ENCODE measurements at regions not wholly inside any gene's neighbourhood (a gene's known extent, or its start where the extent isn't known, plus 50 kb on each side); places are given as distances from the start of the nearest gene placed in this dataset.

DNA sequence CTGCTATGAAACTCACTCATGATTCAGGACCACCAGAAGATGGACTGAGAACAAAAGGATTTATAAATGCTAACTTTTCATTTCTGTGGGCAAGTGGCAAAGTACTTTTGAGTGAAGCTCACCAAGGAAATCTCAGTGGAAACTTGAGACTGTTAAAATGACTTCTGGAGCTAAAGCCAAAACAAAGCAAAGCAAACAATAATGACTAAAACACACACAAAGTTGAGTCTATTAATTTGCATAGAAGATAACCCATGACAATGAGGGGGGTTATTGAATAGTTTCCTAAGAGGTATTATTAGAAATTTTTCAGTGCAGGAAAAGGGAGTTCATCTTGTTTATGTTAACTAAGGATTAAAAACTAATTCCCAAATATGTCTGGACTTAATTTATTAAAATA, 612.8 kb upstream of the FAM174A start:
- Histone ChIP-seq H3K9me3 (no peaks in the 10 kb centered on the region), H3K4me3 (no peak overlapping the region), H3K27ac (no peak overlapping the region), H3K4me1 (no peaks in the 10 kb centered on the region), H3K27me3 (no peaks in the 10 kb centered on the region), H3K36me3 (no peaks in the 10 kb centered on the region)
- TF ChIP-seq, protein P1, sequence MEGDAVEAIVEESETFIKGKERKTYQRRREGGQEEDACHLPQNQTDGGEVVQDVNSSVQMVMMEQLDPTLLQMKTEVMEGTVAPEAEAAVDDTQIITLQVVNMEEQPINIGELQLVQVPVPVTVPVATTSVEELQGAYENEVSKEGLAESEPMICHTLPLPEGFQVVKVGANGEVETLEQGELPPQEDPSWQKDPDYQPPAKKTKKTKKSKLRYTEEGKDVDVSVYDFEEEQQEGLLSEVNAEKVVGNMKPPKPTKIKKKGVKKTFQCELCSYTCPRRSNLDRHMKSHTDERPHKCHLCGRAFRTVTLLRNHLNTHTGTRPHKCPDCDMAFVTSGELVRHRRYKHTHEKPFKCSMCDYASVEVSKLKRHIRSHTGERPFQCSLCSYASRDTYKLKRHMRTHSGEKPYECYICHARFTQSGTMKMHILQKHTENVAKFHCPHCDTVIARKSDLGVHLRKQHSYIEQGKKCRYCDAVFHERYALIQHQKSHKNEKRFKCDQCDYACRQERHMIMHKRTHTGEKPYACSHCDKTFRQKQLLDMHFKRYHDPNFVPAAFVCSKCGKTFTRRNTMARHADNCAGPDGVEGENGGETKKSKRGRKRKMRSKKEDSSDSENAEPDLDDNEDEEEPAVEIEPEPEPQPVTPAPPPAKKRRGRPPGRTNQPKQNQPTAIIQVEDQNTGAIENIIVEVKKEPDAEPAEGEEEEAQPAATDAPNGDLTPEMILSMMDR (IDR thresholded peaks at IDR 0.05) = no peak
- TF ChIP-seq POLR2AphosphoS5 (IDR thresholded peaks at IDR 0.05) (no peak), EP300 (IDR thresholded peaks at IDR 0.05) (no peak), POLR2A (IDR thresholded peaks at IDR 0.05) (no peak)
- DNase-seq (ENCODE audit: low spot score in 2 of 2) = no peak

DNA sequence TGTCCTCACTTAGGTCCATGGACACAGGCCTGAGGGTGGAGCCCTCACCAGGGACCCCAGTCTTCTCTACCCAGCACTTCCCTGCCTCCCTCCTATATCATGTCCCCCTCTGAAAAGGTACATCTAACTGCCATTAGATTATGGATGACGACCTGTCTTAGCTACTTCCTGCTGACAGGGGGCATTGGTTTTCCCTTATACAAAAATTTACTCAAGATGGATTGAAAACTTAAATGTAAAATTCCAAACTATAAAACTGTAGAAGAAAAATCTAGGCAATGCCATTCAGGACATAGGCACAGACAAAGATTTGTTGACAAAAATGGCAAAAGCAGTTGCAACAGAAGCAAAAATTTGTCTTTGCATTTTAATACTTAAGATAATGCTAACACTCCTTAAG, 623.2 kb upstream of the FAM174A start:
- peaks cover 4% of the 10 kb centered on the region for H3K9me3 ChIP-seq
- H3K27ac ChIP-seq = no peak overlapping the region
- TF ChIP-seq POLR2A (IDR thresholded peaks at IDR 0.05) = no peak
- 64% methylated on average over 1 of the region's 1 CpG for WGBS
- H3K27me3 ChIP-seq = no peaks in the 10 kb centered on the region
- no peaks in the 10 kb centered on the region for H3K4me1 ChIP-seq
- no peaks in the 10 kb centered on the region for H3K36me3 ChIP-seq
- H3K4me3 ChIP-seq = no peak overlapping the region
- DNase-seq (ENCODE audit: low spot score in 2 of 2) = no peak

DNA sequence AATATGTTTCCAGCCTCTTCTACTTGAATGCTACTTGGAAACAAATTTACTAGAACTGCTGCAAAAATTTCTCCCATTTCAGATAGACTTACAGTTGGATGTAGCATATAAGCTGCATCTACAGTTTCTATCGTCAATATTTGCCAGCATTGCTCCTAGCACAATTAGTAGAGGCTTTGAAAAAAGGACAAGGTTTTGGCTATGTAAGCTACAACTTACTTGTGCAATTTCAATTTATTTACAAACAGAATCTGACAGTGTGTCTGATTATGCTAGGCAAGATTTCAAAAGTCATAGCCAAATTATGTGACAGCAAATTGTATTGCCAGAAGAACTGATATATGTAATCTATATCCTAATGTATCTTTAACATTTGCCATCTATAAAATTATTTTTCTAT, 628.4 kb upstream of the FAM174A start:
- Histone ChIP-seq H3K9me3 (peaks cover 4% of the 10 kb centered on the region), H3K27ac (no peak overlapping the region), H3K4me1 (no peaks in the 10 kb centered on the region), H3K4me3 (no peak overlapping the region), H3K36me3 (no peaks in the 10 kb centered on the region), H3K27me3 (no peaks in the 10 kb centered on the region)
- 73% methylated on average over 1 of the region's 1 CpG for WGBS
- DNase-seq (ENCODE audit: low spot score in 2 of 2) = no peak
- TF ChIP-seq, protein P1 (IDR thresholded peaks at IDR 0.05) = no peak

DNA sequence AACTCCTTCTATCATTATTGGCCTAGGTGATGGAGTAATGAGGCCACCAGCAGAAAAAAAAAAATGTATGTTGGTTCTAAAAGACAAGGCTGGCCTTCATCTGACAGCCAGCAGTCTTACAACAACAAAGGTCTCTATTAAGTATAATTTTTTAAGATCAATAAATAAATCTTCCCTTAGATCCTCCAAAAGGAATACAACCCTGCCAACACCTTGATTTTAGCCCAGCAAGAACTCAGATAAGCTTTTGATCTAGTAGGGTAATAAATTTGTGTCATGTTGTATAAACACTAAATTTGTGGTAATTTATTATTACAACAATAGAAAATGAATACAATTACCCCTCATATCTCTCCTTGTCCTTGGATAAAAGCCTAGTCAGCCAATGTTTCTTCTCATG, 633.2 kb upstream of the FAM174A start:
- Histone ChIP-seq H3K27me3 (no peaks in the 10 kb centered on the region), H3K9me3 (no peaks in the 10 kb centered on the region)

DNA sequence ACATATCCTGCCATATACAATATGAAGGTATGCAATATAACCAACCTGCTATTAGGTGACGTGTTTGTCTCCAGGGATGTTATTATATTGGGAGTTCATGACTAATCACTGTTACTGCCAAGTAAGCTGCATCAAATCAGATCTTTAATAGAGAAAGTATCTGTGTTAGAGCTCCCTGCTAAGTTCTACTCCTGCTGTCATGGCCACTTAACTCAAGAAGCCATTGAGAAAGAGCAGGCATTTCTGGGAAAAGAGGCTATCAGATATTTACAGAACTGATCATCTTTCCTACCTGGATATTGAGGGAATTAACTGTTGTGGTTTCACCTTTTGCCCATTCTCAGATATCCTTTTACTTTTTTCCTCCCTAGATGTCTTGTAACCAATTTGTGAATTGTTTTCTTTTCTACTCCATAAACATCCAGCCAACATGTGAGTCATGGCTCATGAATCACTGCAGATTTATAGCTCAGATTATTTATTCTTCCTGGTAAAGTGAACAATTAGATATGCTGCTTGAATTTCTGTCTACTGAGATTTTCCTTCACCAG, 634.8 kb upstream of the FAM174A start:
- Histone ChIP-seq H3K9me3 (no peaks in the 10 kb centered on the region), H3K4me1 (no peaks in the 10 kb centered on the region), H3K27me3 (no peaks in the 10 kb centered on the region), H3K27ac (peak overlapping the region; percentile 79), H3K36me3 (no peaks in the 10 kb centered on the region), H3K4me3 (no peak overlapping the region)
- DNase-seq (ENCODE audit: low spot score in 2 of 2) = no peak
- 42% methylated on average over 1 of the region's 1 CpG for WGBS
- TF ChIP-seq POLR2A (IDR thresholded peaks at IDR 0.05) = no peak
- TF ChIP-seq EP300 (IDR thresholded peaks at IDR 0.05) = no peak
- TF ChIP-seq, protein P1 (IDR thresholded peaks at IDR 0.05) = no peak
- no peak for TF ChIP-seq POLR2AphosphoS5 (IDR thresholded peaks at IDR 0.05)

More for the DNA sequence above, 633.2 kb upstream of the FAM174A start:
- DNase-seq (ENCODE audit: low spot score in 2 of 2) = no peak
- H3K36me3 ChIP-seq = no peaks in the 10 kb centered on the region
- H3K4me1 ChIP-seq = no peaks in the 10 kb centered on the region
- TF ChIP-seq POLR2A (IDR thresholded peaks at IDR 0.05) (no peak), POLR2AphosphoS5 (IDR thresholded peaks at IDR 0.05) (no peak), EP300 (IDR thresholded peaks at IDR 0.05) (no peak)
- TF ChIP-seq, protein P1 (IDR thresholded peaks at IDR 0.05) = no peak
- H3K27ac ChIP-seq = no peak overlapping the region
- no peak overlapping the region for H3K4me3 ChIP-seq

DNA sequence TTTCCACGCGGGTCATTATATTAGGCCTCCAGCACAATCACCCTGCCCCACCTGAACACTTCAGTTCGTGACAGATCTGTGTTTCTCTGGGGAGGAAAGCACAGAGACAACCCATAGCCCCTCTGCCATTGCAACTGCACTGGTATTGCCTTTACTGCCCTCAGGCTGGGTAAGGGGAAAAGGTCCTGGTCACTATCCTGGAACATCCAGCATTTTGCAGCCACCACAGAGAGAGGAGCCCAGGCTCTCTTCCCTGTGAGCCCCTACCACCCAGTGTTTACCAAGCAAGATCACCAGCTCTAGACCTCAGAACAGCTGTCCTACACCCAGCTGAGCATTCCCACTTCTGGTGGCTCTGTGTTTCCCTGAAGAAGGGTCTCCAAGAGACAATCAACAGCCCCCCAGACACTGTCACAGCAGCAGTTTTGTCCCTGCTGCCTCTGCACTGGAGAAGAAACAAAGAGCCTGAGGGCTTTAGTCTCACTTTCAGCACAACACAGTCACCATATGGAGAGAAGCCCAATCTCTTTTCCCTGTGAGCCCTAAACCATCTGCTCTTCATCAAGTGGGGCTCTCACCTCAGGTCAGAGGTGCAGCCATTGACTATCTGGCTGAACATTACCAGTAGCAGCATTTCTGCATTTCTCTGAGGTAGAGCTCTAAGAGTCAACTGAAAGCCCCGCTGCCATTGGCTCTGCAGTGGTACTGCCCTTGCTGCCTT, 655.2 kb upstream of the FAM174A start:
- no peaks in the 10 kb centered on the region for H3K4me1 ChIP-seq
- no peak overlapping the region for H3K4me3 ChIP-seq
- 92% methylated on average over 4 of the region's 4 CpGs for WGBS
- no peaks in the 10 kb centered on the region for H3K36me3 ChIP-seq
- H3K27me3 ChIP-seq = no peaks in the 10 kb centered on the region
- no peak for DNase-seq (ENCODE audit: low spot score in 2 of 2)
- no peak overlapping the region for H3K27ac ChIP-seq
- TF ChIP-seq, protein P1 (IDR thresholded peaks at IDR 0.05) = no peak
- TF ChIP-seq POLR2A (IDR thresholded peaks at IDR 0.05) (no peak), POLR2AphosphoS5 (IDR thresholded peaks at IDR 0.05) (no peak), EP300 (IDR thresholded peaks at IDR 0.05) (no peak)
- no peaks in the 10 kb centered on the region for H3K9me3 ChIP-seq
